Kidney tubule cell (primary cell): ENCODE measurements at regions not wholly inside any gene's neighbourhood (a gene's known extent, or its start where the extent isn't known, plus 50 kb on each side); places are given as distances from the start of the nearest gene placed in this dataset.
"Not testable (repeated sequence)": the region's sequence is repeated elsewhere in the genome, so short reads cannot be mapped to it uniquely, and the experiment has no call there.

Source experiments
- DNase-seq: peaks from one replicate; pipeline ENCODE4 v3.0.0-alpha.2; 2018; ENCODE audit warnings: low spot score

DNA sequence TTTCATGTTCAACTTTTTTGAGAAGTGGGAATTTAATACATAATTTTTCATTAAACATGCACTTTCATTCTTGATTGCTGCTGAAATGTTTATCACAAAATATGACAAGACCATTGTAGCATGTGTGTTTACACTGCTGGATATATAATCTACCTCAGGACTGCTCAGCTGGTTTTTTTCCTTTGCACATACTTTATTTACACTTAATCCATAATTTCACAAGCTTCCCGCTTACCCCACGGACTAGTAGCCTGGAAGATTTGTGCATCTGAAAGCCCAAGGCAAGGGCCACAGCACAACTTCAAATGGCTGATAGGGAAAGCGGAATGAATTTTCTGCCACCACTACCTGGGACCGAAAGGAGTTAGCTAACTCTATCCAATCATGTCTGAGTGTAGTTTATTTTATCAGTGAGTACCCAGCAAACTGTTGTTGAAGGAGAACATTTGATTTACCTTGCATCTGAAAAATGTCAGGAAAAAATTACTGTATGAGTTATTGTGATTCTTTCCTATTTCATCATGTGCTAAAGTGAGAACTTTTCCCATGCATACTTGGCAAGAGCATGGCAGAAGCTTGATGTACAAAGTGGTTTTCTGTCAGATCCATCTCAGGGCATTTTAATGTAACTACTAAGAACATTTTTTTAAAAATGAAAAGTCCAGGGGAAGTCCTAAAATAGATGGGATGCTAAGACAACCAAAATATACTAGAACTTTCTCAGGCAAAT, 558.2 kb upstream of the USP24 start:
- DNase-seq = no peak

DNA sequence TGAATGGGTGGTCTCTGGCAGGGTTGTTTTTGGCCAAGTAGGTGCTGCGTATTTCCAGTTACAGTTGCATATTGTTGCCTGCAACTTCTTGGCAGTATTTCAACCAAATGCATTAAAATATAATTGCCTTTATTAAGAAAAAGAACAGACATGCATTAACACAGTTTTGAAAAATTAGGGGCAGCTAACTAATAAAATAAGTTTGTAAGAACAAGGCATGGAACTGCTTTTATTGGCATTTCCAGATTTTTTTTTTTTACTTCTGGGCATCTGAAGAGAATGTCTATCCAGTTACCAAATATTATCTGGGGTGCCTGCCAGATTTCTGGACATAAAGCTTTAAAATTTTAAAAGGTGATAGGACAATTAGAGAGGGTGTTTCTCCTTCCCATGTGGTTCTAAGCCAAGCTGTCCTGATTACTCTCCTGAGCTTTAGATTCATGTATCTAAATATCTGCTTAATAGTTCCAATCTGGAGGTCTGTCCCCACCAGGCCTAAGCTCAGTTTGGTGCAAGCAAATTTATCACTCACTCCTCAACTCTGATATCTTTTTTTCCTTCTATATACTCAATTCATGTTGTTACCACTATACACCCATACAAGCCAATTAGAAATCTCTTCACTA, 553.3 kb upstream of the USP24 start:
- no peak for DNase-seq

DNA sequence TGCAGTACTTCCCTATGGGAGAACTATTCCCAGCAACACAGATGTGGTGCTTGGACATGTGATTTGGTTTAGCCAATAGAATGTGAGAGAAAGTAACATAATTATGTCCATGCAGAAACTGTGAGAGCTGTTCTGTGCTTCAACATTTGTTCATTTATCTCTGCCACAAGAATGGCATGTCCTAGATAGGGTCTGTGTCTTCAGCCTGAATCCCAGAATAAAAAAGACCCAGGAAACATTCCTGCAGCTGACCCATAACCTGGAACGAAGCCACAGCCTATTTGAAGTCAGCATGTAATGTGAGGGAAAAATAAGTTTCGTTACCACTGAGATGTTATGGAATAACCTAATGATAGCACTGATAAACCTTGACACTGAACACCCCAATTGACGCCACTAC, 552.0 kb upstream of the USP24 start:
- no peak for DNase-seq

DNA sequence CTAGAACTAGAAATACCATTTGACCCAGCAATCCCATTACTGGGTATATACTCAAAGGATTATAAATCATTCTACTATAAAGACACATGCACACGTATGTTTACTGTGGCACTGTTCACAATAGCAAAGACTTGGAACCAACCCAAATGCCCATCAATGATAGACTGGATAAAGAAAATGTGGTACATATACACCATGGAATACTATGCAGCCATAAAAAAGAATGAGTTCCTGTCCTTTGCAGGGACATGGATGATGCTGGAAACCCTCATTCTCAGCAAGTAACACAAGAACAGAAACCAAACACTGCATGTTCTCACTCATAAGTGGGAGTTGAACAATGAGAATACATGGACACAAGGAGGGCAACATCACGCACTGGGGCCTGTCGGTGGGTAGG, 550.3 kb upstream of the USP24 start:
- not testable (repeated sequence) for DNase-seq

DNA sequence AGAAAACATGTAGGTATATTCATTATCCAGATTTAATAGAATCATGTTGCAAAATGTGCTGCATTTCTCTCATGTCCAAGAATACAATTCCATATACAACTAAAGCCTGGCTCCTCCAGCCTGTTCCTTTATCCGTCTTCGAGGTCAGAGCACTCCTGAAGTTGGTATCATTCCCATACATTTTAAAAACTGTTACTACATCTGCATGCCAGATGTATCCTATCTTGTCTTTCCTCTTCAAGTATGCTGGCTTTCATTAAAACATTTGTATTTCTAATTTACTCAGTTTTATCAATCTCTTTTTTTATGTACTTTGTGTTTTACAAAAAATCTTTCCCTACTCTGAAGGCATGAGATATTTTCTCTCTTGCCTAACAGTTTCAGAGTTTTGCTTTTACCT, 536.6 kb upstream of the USP24 start:
- no peak for DNase-seq

DNA sequence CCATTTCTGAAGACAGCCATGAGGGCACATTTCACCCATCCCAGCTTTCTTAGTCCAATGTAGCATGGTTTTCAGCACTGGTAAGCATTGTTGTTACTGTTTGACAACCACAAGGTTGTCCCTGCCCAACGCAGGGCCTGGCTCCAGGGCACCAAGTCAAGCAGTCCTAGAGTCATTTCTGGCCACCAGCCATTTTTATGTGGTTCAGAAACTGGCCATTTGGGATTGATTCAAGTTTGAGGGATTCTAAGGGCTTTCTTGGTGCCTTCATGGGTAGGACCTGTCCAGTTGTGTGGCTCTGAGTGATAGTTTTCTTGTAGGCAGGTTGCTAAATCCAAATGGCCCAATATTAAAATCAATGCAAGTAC, 535.4 kb upstream of the USP24 start:
- DNase-seq = no peak

DNA sequence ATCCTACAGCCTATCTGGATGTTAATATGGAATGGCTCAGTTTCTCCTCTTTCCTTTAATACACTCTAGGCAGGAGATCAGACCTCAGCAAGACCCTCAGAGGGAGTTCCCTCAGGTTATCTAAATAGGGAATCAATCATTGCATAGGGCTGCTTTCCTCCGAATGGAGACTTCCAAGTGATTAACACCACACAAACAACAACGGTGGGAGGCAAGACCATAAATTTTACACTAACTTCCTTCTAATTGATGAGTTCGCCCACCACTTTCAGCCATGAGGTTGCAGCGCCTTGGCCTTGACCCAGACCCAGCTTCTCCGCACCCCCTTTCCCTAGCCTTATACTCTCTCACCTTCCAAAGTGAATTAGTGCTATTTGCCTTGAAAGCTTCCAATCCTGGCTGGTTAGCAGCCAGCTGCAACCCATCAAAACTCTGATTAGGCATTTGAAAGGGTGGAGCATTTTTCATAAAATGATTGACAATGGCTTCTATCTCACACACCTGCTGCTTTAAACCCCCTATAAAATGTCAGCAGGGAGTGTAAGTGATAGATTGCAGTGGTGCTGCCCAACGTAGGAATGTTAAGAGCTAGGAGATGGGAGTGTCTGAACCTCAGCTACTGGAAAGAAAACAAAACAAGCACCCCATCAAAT, 534.9 kb upstream of the USP24 start:
- no peak for DNase-seq

DNA sequence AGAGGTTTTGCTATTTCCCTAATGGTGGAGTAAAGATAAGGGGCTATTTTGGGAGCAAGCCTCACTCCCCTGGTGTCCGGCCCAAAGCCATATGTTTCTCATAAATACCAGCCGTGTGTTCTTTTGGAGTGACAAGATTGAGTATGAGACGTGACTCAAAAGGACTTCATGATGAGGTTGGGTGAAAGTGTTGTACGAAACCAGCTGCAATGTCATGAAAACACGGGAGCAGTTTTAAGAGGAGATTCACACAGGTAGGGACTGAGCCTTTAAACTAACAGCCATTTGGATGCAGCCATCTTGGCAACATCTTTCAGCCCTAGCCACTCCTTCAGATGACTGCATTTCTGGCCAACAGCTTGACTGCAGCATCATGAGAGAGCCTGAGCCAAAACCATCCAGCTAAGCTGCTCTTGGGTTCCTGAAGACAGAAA, 532.3 kb upstream of the USP24 start:
- DNase-seq = no peak

DNA sequence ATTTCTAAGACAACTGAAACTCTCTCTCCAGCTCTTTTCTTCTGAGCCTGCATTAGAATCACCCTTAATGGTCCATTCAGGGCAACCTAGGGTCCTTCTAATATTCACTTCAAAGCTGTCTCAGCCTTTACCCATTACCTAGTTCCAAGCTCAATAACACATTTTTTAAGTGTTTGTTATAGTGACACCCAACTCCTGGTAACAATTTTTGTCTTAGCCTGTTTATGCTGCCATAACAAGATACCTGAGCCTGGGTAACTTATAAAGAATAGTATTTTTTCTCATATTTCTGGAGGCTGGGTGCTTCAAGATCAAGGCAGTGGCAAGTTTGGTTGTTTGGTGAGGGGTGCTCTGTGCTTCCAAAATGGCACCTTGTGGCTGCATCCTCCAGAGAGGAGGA, 531.5 kb upstream of the USP24 start:
- DNase-seq = no peak

DNA sequence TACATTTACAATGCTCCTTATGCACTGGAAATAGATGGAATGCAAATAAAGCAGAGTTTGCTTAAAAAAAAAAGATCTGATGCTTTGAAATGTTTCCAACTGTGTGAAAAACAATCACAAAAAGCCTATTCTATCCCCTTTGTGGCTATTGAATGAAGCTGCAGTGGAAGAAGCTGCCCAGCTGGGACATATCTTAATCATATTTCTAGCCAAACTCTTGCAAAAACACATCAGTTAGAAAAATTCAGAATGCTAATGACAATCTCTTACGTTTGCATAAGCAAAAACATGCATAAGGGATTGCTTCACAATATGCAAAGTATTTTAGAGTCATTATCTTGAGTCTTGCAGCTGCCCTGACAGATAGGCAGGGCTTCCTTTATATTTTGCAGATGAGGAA, 526.4 kb upstream of the USP24 start:
- no peak for DNase-seq

DNA sequence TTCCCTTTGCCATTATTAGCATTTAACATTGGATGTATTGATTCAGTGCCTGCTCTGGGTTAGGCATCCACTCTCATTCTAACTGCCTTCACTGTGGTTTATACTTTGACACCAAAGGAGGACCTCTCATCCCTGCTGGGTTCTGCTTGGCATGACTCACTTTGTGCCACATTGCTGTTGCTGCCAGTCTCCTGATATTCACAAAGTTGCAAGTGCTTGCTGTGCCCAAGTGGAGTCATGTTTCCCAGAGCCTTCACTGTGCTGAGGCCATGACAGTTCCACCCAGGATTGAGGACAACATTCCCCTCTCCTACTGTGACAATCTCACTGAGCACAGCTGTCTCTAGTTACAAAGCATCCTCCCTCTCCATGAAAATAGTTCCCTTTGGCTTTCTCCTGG, 519.9 kb upstream of the USP24 start:
- peak; percentile 20 for DNase-seq

DNA sequence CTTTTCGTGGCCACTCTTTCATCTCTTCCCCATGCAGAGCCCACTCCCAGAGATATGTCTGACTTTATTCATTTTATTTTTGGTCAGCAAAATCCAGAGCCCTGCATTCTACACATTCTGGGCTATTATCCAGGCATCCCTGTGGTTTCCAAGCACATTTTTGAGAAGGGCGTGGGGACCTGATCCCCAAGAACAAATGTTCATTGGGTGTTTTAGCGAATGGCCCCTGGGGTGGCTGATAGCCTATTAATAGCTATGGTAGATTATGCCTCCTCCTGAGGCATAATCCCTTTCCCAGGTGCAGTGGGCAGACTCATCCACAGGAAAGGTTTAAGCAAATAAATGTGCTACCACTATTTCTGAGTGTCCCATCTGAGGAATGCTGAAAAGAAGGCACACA, 511.8 kb upstream of the USP24 start:
- DNase-seq = no peak

DNA sequence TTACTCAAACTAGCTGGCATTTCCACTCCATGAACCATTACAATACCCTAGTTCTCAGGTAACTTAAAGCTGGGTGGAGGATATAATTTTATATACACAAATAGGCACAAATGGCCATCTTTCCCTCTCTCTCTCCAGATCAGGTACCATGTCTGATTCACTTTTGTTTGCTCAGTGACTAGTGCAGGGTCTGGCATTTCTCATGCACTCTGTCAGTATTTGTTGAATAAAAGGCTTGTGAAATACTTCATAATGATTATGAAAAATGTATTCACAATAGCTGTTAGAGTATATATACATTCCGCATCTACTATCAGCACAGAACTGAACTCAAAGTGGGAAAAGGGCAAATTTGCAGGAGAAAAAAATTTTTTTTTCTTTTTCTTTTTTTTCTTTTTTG, 510.2 kb upstream of the USP24 start:
- no peak for DNase-seq

DNA sequence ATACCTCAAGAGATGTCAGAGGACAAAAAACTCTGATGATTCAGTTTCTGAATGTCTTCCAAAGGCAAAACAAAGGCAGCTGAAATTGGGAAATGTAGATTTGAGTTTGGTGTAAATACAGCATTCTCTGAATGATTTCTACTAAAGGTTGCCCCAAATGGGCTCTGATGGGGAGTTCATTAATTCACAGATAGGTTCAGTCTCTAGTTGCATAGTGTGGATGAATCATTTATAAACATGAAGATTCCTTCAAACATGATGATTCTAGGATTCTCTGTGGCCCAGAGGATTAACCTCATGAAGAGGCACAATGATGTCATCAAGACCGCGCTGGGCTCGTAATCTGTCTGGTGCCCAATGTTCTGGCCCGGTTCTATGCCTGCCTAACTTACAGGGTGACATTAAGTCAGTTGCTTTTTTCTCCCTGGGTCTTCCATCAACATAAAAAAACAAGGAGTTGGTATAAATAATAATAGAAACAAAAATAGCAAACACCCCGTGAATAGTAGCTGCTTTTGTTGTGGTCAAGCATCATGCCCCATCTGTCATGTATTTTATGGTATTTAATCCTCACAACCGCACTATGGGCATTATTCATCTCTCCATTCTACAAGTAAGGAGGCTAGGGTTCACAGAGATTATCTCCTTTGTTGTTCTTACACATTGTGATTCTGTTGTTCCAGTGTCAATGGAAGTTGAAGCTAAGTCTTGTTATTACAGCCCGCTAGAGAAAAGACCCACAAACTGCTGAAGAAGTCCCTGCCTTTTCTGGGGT, 509.6 kb upstream of the USP24 start:
- no peak for DNase-seq

DNA sequence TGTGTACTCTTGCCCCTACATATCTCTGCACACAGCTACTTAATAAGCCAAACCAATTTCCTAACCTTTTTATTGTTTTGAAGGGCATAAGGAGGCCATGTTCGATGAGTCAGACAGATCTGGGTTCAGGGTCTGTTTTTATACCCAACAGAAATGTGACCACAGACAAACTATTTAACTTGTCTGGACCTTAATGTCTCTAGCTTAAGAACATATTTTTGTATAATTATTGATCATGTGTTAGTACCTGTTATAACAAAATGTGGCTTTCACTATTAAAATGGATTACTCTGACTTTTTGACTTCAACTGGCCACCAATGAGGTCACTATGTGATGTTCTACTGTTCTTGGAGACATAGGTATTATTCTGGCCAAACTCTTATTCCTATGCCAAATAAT, 507.8 kb upstream of the USP24 start:
- no peak for DNase-seq

DNA sequence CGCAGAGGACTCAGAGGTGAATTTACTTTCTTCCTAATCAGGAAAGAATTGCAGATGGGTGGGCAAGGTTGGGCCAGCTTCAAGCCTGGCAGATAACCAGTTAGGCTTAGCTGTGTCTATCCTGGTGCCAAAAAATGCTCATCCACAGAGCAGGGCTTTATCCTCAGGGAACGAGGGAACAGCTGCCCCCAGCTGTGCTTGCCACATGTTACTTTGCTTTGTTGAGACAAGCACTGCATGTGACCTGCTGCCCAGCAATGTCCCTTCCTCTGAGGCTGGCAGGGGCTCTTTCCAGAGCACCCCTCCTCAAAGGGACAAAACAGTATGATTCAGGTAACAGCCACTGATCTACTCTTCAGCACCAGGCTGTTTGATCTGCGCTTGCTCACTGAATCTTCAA, 505.1 kb upstream of the USP24 start:
- no peak for DNase-seq

DNA sequence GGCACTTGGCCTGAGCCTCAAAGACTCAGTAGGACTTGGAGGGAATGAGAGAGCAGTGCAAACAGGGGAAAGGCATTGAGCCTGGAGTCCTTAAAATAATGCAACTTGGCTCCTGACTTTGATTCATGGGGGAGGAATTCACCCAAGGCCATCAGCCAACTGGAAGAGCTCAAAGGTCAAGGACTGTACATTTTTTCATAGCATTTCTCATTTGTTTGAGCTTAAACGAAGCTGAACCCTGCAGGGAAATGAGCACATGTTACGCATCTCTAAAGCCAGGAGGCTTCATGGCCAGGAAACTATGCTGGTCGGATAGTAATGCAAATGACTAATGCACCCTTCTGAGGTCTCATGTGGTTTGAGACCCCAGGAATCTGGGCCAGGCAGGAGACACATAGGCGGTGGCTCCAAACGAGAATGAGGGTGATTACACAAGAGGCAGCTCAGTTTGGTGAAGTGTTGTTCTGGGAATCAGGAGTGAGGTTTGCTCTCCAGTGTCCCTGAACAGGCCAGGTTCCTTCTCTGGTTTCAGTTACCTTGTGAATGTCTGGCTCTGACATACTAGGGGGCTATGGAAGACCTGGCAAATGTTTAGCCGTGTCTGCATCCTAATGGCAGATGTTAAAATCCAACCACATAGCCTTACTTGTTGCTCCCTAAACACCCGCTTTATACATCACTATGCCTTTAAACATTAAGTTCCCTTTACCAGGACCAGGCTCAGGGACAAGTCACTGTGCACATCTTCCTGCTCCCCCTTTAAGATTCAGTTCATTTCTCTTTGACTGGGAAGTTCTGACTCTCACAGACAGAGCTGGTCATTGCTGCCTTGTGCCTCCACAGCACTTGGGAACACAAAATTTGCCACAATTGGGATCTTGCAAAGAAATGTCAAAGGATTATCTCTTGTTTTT, 503.9 kb upstream of the USP24 start:
- peak; percentile 93 for DNase-seq

DNA sequence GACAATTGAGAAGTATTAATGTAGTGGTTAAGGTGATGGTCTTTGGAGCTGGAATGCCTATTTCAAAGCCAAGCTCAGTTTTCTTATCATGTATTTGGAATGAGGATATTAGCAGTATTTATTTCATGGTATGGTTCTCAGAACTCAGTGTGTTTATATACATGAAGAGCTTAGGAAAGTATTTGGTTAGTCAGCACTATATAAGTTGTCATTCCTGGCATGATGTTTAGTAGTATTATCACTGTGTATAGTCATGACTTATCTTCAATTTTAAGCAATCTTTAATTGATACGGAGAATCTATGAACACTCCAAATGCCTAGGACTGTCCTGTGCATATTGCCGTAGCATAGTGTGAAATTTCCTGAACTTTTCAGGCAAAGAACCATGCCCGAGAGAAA, 501.9 kb upstream of the USP24 start:
- no peak for DNase-seq

DNA sequence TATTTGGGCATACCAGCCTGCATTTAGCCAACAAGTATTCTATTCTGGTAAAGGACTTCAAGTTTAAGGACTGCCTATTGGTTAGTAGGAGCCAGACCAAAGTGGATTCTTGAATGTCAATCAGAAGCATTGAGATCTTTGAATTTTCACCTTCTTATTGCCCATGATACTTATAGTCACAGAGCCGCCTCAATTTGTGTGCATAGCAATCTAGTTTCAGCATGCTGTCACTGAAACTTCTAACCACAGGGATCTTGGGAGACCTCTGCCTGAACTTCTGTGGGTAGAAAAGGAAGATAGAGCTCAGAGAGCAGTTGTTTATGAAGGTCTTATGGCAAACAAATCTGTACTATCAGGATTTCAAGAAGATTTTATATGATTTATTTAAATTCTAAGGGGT, 501.4 kb upstream of the USP24 start:
- DNase-seq = no peak

DNA sequence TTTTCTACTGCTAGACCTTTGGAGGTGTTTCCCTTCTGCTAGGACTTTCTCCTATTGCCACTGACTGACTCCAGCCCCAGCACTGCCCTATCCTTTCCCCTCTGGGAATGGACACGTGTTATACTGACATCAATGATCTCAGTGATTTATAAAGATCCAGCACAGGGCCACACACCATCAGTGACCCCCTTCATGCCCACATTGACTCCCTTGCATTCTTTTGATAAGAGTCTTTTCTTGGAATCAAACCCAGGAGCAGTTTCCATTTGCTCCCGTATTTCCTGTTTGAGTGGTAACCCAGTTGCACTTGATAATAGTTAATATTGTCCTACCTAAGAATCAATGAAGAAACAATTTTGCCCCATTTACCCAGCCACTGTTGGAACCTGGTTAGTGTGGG, 501.0 kb upstream of the USP24 start:
- DNase-seq = no peak

DNA sequence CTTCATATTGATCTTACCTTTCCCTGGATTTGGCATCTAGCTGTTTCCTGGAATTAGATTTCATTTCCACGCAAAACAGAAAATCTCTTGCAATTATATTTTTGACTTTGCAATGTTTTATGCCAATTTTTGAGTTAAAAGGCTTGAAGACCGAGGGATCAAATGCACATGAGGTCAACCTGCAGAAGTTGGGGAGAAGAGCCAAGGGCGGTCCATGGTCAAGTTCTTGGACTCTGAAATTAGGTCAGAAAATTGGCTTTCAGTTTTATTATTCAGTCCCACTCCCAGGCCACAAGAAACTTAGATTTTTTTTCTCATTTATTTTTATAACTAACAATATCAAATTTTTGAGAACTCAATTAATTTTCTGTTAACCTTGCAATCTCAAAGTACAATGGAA, 499.1 kb upstream of the USP24 start:
- DNase-seq = no peak

DNA sequence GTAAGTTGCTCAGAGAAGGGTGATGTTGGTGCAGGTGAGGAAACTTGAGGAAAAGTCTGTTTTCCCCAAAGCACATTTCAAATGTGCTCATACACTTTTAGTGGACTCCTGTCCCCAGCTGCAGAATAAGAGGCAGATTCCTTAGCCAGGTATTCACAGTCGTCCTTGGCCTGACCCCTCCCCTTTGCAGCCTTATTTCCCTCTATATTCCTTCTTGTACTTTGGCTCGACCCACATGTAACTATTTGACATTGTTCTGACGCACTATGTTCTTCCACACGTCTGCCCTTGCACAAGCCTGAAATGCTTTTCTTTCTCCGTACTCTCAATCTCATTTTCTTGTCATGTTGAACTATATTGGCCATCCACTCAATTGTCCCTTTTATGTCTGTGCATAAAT, 498.4 kb upstream of the USP24 start:
- no peak for DNase-seq
